ENCODE measurements at regions not wholly inside any gene's neighbourhood (a gene's known extent, or its start where the extent isn't known, plus 50 kb on each side); places are given as distances from the start of the nearest gene placed in this dataset.

DNA sequence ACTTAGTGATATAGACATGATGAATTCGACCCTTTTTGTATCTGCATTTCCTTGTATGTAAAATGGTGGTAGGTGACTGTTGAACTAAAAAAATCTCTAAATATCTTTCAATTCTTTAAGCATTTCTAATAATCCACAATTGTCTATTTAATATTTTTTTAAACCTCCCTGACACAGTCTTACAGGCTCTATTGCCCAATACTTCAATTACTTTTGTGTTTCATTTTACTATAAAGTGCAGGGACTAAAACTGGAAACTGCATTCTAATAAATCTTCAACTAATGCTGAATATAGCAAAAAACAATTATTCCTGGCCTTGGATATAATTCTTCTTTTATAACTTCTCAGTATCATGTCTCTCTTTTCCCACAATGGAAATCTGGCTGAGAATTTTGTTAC, 202.7 kb upstream of the PIK3R1 start:
- WGBS (ENCODE audit: insufficient coverage), result no CpG with 5 or more reads among the region's 1 CpG
- Histone ChIP-seq H3K36me3 (ENCODE audit: control insufficient read depth, insufficient read depth, low read length) (no peaks in the 10 kb centered on the region), H3K9me3 (ENCODE audit: control insufficient read depth, insufficient read depth, low read length) (no peaks in the 10 kb centered on the region), H3K27me3 (ENCODE audit: control insufficient read depth, insufficient read depth, low read length) (no peaks in the 10 kb centered on the region), H3K4me3 (ENCODE audit: low read depth, low read length) (no peak overlapping the region), H3K4me1 (ENCODE audit: control insufficient read depth, insufficient read depth, low read length) (peaks cover 5% of the 10 kb centered on the region), H3K27ac (ENCODE audit: low read depth, low read length) (no peak overlapping the region)
- DNase-seq (ENCODE audit: low read depth in 4 of 6, low spot score in 6 of 6), result no peak

DNA sequence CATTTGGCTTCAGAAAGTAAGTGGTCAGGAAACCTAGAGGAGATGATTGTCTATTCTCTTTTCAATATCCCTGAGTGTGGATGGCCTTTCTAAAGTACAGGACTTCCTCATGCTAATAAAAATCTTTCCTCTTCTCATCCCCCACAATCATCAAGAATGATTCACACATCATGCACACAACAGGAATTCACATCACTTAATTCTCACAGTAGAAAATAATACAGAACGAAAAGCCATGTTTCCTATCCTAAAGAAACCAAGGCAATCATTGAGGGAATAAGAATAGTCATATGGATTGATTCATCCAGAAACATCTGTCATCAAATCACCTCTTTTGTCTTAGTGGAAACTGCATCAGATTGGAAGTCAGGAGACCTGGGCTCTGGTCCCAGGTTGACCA, 203.1 kb upstream of the PIK3R1 start:
- Histone ChIP-seq H3K4me3 (ENCODE audit: low read depth, low read length) (no peak overlapping the region), H3K27me3 (ENCODE audit: control insufficient read depth, insufficient read depth, low read length) (no peaks in the 10 kb centered on the region), H3K4me1 (ENCODE audit: control insufficient read depth, insufficient read depth, low read length) (peaks cover 5% of the 10 kb centered on the region), H3K9me3 (ENCODE audit: control insufficient read depth, insufficient read depth, low read length) (no peaks in the 10 kb centered on the region), H3K36me3 (ENCODE audit: control insufficient read depth, insufficient read depth, low read length) (no peaks in the 10 kb centered on the region), H3K27ac (ENCODE audit: low read depth, low read length) (no peak overlapping the region)
- DNase-seq (ENCODE audit: low read depth in 4 of 6, low spot score in 6 of 6), result no peak
- no CpG with 5 or more reads among the region's 1 CpG for WGBS (ENCODE audit: insufficient coverage)

DNA sequence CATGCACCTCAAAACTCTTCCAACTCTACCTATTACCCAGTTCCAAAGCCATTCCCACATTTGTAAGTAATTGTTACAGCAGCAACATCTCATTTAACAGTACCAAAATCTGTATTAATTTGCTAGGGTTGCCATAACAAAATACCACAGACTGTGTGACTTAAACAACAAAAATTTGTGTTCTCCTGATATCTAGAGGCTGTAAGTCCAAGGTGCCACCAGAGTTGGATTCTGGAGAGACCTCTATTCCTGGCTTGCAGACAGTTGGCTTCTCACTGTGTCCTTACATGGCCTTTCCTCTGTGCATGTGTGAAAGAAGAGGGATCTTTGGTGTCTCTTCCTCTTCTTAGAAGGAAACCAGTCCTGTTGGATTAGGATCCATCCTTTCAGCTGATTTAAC, 203.8 kb upstream of the PIK3R1 start:
- DNase-seq (ENCODE audit: low read depth in 4 of 6, low spot score in 6 of 6), result no peak
- H3K27me3 ChIP-seq (ENCODE audit: control insufficient read depth, insufficient read depth, low read length), result no peaks in the 10 kb centered on the region
- H3K36me3 ChIP-seq (ENCODE audit: control insufficient read depth, insufficient read depth, low read length), result no peaks in the 10 kb centered on the region
- H3K4me1 ChIP-seq (ENCODE audit: control insufficient read depth, insufficient read depth, low read length), result peaks cover 5% of the 10 kb centered on the region
- H3K9me3 ChIP-seq (ENCODE audit: control insufficient read depth, insufficient read depth, low read length), result no peaks in the 10 kb centered on the region
- H3K4me3 ChIP-seq (ENCODE audit: low read depth, low read length), result no peak overlapping the region
- no peak overlapping the region for H3K27ac ChIP-seq (ENCODE audit: low read depth, low read length)

DNA sequence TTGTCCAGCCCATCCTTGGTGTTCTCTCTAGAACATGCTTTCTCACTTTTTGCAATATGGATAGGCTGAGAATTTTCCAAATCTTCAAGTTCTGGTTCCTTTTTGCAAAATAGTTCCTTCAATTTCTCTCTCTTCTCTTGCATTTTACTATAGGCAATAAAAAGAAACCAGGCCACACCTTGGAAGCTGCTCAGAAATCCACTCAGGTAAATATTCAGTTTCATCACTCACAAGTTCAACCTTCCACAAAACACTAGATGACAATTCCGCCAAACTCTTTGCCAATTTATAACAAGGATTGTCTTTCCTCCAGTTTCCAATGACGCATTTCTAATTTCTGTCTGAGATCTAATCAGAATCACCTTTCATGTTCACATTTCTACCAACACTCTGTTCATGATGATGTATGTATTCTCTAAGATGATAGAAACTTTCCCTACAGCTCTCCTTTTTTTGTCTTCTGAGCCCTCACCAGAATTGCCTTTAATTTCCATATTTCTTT, 204.2 kb upstream of the PIK3R1 start:
- no peak for DNase-seq (ENCODE audit: low read depth in 4 of 6, low spot score in 6 of 6)
- no peaks in the 10 kb centered on the region for H3K9me3 ChIP-seq (ENCODE audit: control insufficient read depth, insufficient read depth, low read length)
- no CpG with 5 or more reads among the region's 2 CpGs for WGBS (ENCODE audit: insufficient coverage)
- H3K36me3 ChIP-seq (ENCODE audit: control insufficient read depth, insufficient read depth, low read length), result no peaks in the 10 kb centered on the region
- H3K4me1 ChIP-seq (ENCODE audit: control insufficient read depth, insufficient read depth, low read length), result peaks cover 5% of the 10 kb centered on the region
- H3K27ac ChIP-seq (ENCODE audit: low read depth, low read length), result no peak overlapping the region
- H3K27me3 ChIP-seq (ENCODE audit: control insufficient read depth, insufficient read depth, low read length), result no peaks in the 10 kb centered on the region
- no peak overlapping the region for H3K4me3 ChIP-seq (ENCODE audit: low read depth, low read length)

DNA sequence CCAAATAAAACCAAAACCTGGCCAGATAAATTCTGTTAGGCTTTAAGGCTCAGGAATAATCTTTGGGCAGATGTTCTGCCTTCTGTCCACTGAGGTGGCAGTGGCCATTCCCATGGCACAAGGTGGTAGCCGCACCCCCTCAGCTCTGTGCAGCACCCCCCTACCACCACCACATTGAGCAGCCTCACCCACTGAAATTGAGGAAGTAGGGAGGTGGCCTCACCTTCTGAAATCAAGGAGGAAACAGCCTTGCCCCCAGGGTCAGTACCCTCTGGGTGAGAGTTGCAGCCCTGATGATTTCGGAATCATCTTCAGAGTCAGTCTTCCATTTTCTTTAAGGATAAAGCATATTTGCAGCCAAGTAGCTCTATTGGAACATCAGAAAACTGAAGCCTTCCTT, 204.8 kb upstream of the PIK3R1 start:
- H3K4me1 ChIP-seq (ENCODE audit: control insufficient read depth, insufficient read depth, low read length), result peaks cover 1% of the 10 kb centered on the region
- no peaks in the 10 kb centered on the region for H3K27me3 ChIP-seq (ENCODE audit: control insufficient read depth, insufficient read depth, low read length)
- no peaks in the 10 kb centered on the region for H3K9me3 ChIP-seq (ENCODE audit: control insufficient read depth, insufficient read depth, low read length)
- no peak overlapping the region for H3K27ac ChIP-seq (ENCODE audit: low read depth, low read length)
- no peak overlapping the region for H3K4me3 ChIP-seq (ENCODE audit: low read depth, low read length)
- no peaks in the 10 kb centered on the region for H3K36me3 ChIP-seq (ENCODE audit: control insufficient read depth, insufficient read depth, low read length)
- WGBS (ENCODE audit: insufficient coverage), result 100% methylated on average over 1 of the region's 2 CpGs
- DNase-seq (ENCODE audit: low read depth in 4 of 6, low spot score in 6 of 6), result no peak

DNA sequence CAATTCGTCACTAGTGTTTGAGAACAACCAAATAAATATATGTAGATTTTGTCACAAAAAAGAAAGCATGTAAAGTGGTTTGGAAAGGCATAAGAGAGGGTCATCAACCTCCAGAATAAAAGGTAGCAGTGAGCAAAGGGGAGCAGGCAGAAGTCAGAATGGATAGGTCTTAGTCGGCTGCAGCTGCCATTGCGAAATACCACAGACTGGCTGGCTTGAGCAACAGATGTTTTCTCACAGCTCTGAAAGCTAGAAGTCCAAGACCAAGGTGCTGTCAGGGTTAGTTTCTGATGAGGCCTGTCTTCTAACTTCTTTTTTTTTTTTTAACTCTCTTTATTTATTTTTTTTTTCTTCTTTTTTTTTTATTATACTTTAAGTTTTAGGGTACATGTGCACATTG, 208.1 kb upstream of the PIK3R1 start:
- WGBS (ENCODE audit: insufficient coverage), result 89% methylated on average over 2 of the region's 3 CpGs
- no peak for DNase-seq (ENCODE audit: low read depth in 4 of 6, low spot score in 6 of 6)

DNA sequence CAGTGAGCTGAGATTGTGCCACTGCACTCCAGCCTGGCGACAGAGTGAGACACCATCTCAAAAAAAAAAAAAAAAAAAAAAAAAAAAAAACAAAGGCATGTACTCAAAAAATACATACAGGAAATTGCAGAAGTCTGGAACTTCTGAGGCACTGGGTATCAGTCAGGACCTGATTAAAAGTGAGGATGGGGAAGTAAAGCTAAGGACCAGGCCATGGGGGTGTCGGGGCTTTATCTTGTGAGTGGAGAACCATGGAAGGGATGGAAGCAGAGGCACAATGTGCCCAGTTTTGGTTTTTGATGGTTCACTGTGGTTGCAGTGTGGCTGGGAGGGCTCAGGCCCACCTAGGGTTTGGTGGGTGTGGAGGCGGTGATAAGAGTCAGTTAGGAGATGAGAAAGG, 212.7 kb upstream of the PIK3R1 start:
- no peak overlapping the region for H3K4me3 ChIP-seq (ENCODE audit: low read depth, low read length)
- H3K4me1 ChIP-seq (ENCODE audit: control insufficient read depth, insufficient read depth, low read length), result no peaks in the 10 kb centered on the region
- 100% methylated on average over 2 of the region's 3 CpGs for WGBS (ENCODE audit: insufficient coverage)
- no peaks in the 10 kb centered on the region for H3K27me3 ChIP-seq (ENCODE audit: control insufficient read depth, insufficient read depth, low read length)
- no peak overlapping the region for H3K27ac ChIP-seq (ENCODE audit: low read depth, low read length)
- no peaks in the 10 kb centered on the region for H3K36me3 ChIP-seq (ENCODE audit: control insufficient read depth, insufficient read depth, low read length)
- DNase-seq (ENCODE audit: low read depth in 4 of 6, low spot score in 6 of 6), result no peak
- no peaks in the 10 kb centered on the region for H3K9me3 ChIP-seq (ENCODE audit: control insufficient read depth, insufficient read depth, low read length)

More for the DNA sequence above, 208.1 kb upstream of the PIK3R1 start:
- Histone ChIP-seq H3K4me1 (ENCODE audit: control insufficient read depth, insufficient read depth, low read length) (no peaks in the 10 kb centered on the region), H3K9me3 (ENCODE audit: control insufficient read depth, insufficient read depth, low read length) (no peaks in the 10 kb centered on the region), H3K4me3 (ENCODE audit: low read depth, low read length) (no peak overlapping the region), H3K36me3 (ENCODE audit: control insufficient read depth, insufficient read depth, low read length) (no peaks in the 10 kb centered on the region), H3K27ac (ENCODE audit: low read depth, low read length) (no peak overlapping the region), H3K27me3 (ENCODE audit: control insufficient read depth, insufficient read depth, low read length) (no peaks in the 10 kb centered on the region)

DNA sequence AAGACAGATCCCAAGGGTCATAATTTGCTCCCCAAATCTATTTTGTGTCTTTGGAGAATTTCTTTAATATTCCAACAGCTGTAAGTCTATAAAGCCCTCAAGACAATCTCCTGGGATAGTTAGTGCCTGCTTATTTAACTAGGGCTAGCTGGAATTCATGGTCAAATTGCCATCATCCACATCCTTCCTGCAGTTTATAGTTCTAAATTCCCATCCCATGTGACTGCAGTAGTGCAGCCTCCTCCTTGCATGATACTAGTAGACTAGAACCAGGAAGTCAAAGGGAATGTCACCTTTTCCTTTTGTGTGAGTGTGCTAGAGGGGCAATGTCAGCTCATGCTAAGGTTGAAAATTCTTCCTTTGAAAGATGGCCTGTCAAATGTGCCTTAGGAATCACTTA, 214.8 kb upstream of the PIK3R1 start:
- Histone ChIP-seq H3K36me3 (ENCODE audit: control insufficient read depth, insufficient read depth, low read length) (no peaks in the 10 kb centered on the region), H3K27ac (ENCODE audit: low read depth, low read length) (no peak overlapping the region), H3K4me1 (ENCODE audit: control insufficient read depth, insufficient read depth, low read length) (no peaks in the 10 kb centered on the region), H3K4me3 (ENCODE audit: low read depth, low read length) (no peak overlapping the region), H3K27me3 (ENCODE audit: control insufficient read depth, insufficient read depth, low read length) (no peaks in the 10 kb centered on the region), H3K9me3 (ENCODE audit: control insufficient read depth, insufficient read depth, low read length) (no peaks in the 10 kb centered on the region)
- DNase-seq (ENCODE audit: low read depth in 4 of 6, low spot score in 6 of 6), result no peak

DNA sequence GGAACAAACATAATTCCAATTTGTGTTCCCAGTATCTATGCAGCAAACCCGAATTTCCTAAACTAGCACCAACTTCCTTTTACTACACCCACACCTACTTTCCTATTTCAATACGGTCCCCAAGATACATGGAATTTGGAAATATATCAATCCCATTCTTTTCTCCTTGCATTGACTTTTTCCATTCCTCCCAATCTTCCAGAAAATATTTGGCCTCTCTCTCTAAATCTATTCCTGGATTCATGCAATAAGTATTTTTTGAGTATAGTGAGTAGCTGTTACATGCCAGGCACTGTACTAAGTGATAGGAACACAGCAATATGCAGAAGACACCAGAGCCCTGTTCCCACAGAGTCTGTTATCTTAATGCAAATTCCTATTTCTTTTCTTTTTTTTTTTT, 216.2 kb upstream of the PIK3R1 start:
- H3K36me3 ChIP-seq (ENCODE audit: control insufficient read depth, insufficient read depth, low read length), result no peaks in the 10 kb centered on the region
- no peaks in the 10 kb centered on the region for H3K9me3 ChIP-seq (ENCODE audit: control insufficient read depth, insufficient read depth, low read length)
- H3K27me3 ChIP-seq (ENCODE audit: control insufficient read depth, insufficient read depth, low read length), result no peaks in the 10 kb centered on the region
- H3K4me3 ChIP-seq (ENCODE audit: low read depth, low read length), result no peak overlapping the region
- WGBS (ENCODE audit: insufficient coverage), result 100% methylated on average over 1 of the region's 2 CpGs
- DNase-seq (ENCODE audit: low read depth in 4 of 6, low spot score in 6 of 6), result no peak
- no peak overlapping the region for H3K27ac ChIP-seq (ENCODE audit: low read depth, low read length)
- H3K4me1 ChIP-seq (ENCODE audit: control insufficient read depth, insufficient read depth, low read length), result no peaks in the 10 kb centered on the region

DNA sequence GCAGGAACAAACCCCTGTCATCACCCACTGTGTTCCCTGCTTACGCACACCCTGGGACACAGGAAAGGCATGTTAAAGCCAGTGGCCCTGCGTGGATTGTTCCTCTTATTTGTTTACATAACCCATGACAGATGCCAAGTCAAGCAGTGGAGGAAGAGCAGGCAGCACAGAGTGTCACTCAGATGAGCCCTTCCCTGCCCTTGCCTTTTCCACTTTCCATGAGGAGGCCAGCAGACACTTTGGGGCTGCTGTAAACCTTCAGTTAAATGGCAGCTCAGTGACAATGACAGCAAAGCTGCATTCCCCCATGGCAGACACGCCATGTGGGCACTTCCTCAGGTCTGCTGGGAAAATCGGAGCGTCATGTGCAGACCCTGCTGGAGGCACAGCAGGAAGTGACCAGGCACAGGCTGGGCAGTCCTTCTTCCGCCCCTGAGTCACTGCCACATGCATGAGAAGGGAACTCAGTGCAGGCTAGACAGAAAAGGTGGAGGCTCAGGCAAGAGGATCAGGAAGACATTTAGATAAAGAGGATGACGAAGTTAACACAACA, 216.8 kb upstream of the PIK3R1 start:
- Histone ChIP-seq H3K4me1 (ENCODE audit: control insufficient read depth, insufficient read depth, low read length) (no peaks in the 10 kb centered on the region), H3K27me3 (ENCODE audit: control insufficient read depth, insufficient read depth, low read length) (no peaks in the 10 kb centered on the region), H3K4me3 (ENCODE audit: low read depth, low read length) (peak overlapping the region; percentile 16), H3K36me3 (ENCODE audit: control insufficient read depth, insufficient read depth, low read length) (no peaks in the 10 kb centered on the region), H3K9me3 (ENCODE audit: control insufficient read depth, insufficient read depth, low read length) (no peaks in the 10 kb centered on the region), H3K27ac (ENCODE audit: low read depth, low read length) (peak overlapping the region; percentile 33)
- peak in 1 of 6 donors; percentile 54 for DNase-seq (ENCODE audit: low read depth in 4 of 6, low spot score in 6 of 6)
- WGBS (ENCODE audit: insufficient coverage), result 72% methylated on average over 6 of the region's 7 CpGs

Data from spinal cord (tissue), 9 donors.